ENCODE measurements at regions not wholly inside any gene's neighbourhood (a gene's known extent, or its start where the extent isn't known, plus 50 kb on each side); places are given as distances from the start of the nearest gene placed in this dataset.

- TF ChIP-seq CTCF (conservative IDR thresholded peaks at IDR 0.05; ENCODE audit: low read depth, low read length) (no peak), EZH2 (IDR thresholded peaks at IDR 0.05; ENCODE audit: low read length, unreplicated experiment) (no peak)
Measured at GRCh38 chr18:65522907-65523306, 227.9 kb upstream of the CDH7 start.

Measured in PC-3 (cell line).